Liver (tissue), 8 donors: ENCODE measurements at regions not wholly inside any gene's neighbourhood (a gene's known extent, or its start where the extent isn't known, plus 50 kb on each side); places are given as distances from the start of the nearest gene placed in this dataset.

Experiments
- DNase-seq: peaks from one replicate; pipeline ENCODE4 v3.0.0-alpha.2; 2017; ENCODE audit warnings: low spot score
- H3K27ac ChIP-seq, 2 donors: one replicate each; pipeline ENCODE4 v1.7.0; 2013; ENCODE audit warnings: inconsistent platforms in 2 of 2, low read length in 2 of 2, control low read depth in 1 of 2, low read depth in 1 of 2, mild to moderate bottlenecking in 1 of 2
- H3K27me3 ChIP-seq, 4 donors: one replicate each; pipeline versions ENCODE4 v1.6.1 to v1.7.0; 2013; ENCODE audit warnings: low read length in 3 of 4, inconsistent platforms in 1 of 4, mild to moderate bottlenecking in 1 of 4, moderate library complexity in 1 of 4; ENCODE audit not compliant: control insufficient read depth in 4 of 4, insufficient read depth in 4 of 4
- H3K36me3 ChIP-seq, 4 donors: one replicate each; pipeline versions ENCODE4 v1.6.1 to v1.7.0; 2013; ENCODE audit warnings: low read length in 3 of 4, mild to moderate bottlenecking in 3 of 4, low read depth in 1 of 4, moderate library complexity in 1 of 4; ENCODE audit not compliant: control insufficient read depth in 4 of 4, insufficient read depth in 3 of 4
- H3K4me1 ChIP-seq, 4 donors: one replicate each; pipeline versions ENCODE4 v1.6.1 to v1.7.0; 2013; ENCODE audit warnings: low read length in 3 of 4, mild to moderate bottlenecking in 3 of 4, moderate library complexity in 1 of 4; ENCODE audit not compliant: control insufficient read depth in 4 of 4, insufficient read depth in 4 of 4
- H3K4me3 ChIP-seq, 3 donors: one replicate each; pipeline versions ENCODE4 v1.6.1 to v1.7.0; 2013; ENCODE audit warnings: low read length in 3 of 3, control low read depth in 1 of 3, low read depth in 1 of 3, mild to moderate bottlenecking in 1 of 3
- H3K9ac ChIP-seq, 2 donors: one replicate each; pipeline ENCODE4 v1.7.0; 2013; ENCODE audit warnings: low read length in 2 of 2, mild to moderate bottlenecking in 2 of 2, moderate library complexity in 2 of 2, control low read depth in 1 of 2, low read depth in 1 of 2
- H3K9me3 ChIP-seq, 4 donors: one replicate each; pipeline versions ENCODE4 v1.6.1 to v1.7.0; 2013; ENCODE audit warnings: low read length in 3 of 4; ENCODE audit not compliant: control insufficient read depth in 4 of 4
- EGR1 ChIP-seq, 2 donors: IDR thresholded peaks; 2 replicates each; pipeline ENCODE4 v1.6.1; 2016 to 2018; ENCODE audit warnings: antibody characterized with exemption in 2 of 2, low read depth in 2 of 2
- FOXA1 ChIP-seq: IDR thresholded peaks from 2 replicates; pipeline ENCODE4 v1.6.1; 2016; ENCODE audit warnings: antibody characterized with exemption
- FOXA2 ChIP-seq: IDR thresholded peaks from 2 replicates; pipeline ENCODE4 v1.6.1; 2016; ENCODE audit warnings: antibody characterized with exemption
- GABPA ChIP-seq, 2 donors: IDR thresholded peaks in 1 of 2; conservative IDR thresholded peaks in 1 of 2; 2 replicates each; pipeline ENCODE4 v1.6.1; 2016; ENCODE audit warnings: antibody characterized with exemption in 2 of 2, mild to moderate bottlenecking in 1 of 2, moderate library complexity in 1 of 2
- HNF4A ChIP-seq, 2 donors: conservative IDR thresholded peaks; 2 replicates each; pipeline ENCODE4 v1.6.1; 2016; ENCODE audit warnings: antibody characterized with exemption in 2 of 2, mild to moderate bottlenecking in 2 of 2
- JUND ChIP-seq, 2 donors: IDR thresholded peaks; 2 replicates each; pipeline ENCODE4 v1.6.1; 2016; ENCODE audit warnings: antibody characterized with exemption in 2 of 2
- NR2F2 ChIP-seq: IDR thresholded peaks from 2 replicates; pipeline ENCODE4 v1.6.1; 2016; ENCODE audit warnings: antibody characterized with exemption
- RAD21 ChIP-seq, 2 donors: IDR thresholded peaks; 2 replicates each; pipeline ENCODE4 v1.6.1; 2016; ENCODE audit warnings: antibody characterized with exemption in 2 of 2, mild to moderate bottlenecking in 2 of 2
- RXRA ChIP-seq, 2 donors: IDR thresholded peaks; 2 replicates each; pipeline ENCODE4 v1.6.1; 2017 to 2018; ENCODE audit warnings: antibody characterized with exemption in 2 of 2, mild to moderate bottlenecking in 1 of 2
- SP1 ChIP-seq: IDR thresholded peaks from 2 replicates; pipeline ENCODE4 v1.6.1; 2018; ENCODE audit warnings: antibody characterized with exemption, mild to moderate bottlenecking
- TAF1 ChIP-seq: conservative IDR thresholded peaks from 2 replicates; pipeline ENCODE4 v1.6.1; 2016; ENCODE audit warnings: antibody characterized with exemption, mild to moderate bottlenecking
- YY1 ChIP-seq: IDR thresholded peaks from 2 replicates; pipeline ENCODE4 v1.6.1; 2016; ENCODE audit warnings: antibody characterized with exemption, mild to moderate bottlenecking
- WGBS: extraction: QIAGEN DNeasy Blood & Tissue Kit; methylation state at CpG from one replicate; pipeline ENCODE4 v1.1.7; 2013; 5-methylcytosine and 5-hydroxymethylcytosine counted together
- TF ChIP-seq, protein P1 (sequence below): IDR thresholded peaks from 2 replicates; pipeline ENCODE4 v1.6.1; 2016; ENCODE audit warnings: antibody characterized with exemption
- TF ChIP-seq, protein P2 (sequence below): IDR thresholded peaks from 2 replicates; pipeline ENCODE4 v1.6.1; 2016; ENCODE audit warnings: antibody characterized with exemption, mild to moderate bottlenecking
- TF ChIP-seq, protein P3 (sequence below): fragments of 150-350 bp; IDR thresholded peaks from 2 replicates; pipeline ENCODE4 v1.5.1; 2017; ENCODE audit warnings: improper control_type of control experiment, low read depth, low read length; ENCODE audit not compliant: missing input control
- TF ChIP-seq, protein P4 (sequence below): IDR thresholded peaks from 2 replicates; pipeline ENCODE4 v1.6.1; 2016; ENCODE audit warnings: antibody characterized with exemption
- TF ChIP-seq, protein P5 (sequence below): IDR thresholded peaks from 2 replicates; pipeline ENCODE4 v1.6.1; 2016; ENCODE audit warnings: antibody characterized with exemption
- donor health status: healthy.
- donor health status: healthy.
- donor health status: healthy.
- donor health status: healthy.
- donor health status: healthy.

DNA sequence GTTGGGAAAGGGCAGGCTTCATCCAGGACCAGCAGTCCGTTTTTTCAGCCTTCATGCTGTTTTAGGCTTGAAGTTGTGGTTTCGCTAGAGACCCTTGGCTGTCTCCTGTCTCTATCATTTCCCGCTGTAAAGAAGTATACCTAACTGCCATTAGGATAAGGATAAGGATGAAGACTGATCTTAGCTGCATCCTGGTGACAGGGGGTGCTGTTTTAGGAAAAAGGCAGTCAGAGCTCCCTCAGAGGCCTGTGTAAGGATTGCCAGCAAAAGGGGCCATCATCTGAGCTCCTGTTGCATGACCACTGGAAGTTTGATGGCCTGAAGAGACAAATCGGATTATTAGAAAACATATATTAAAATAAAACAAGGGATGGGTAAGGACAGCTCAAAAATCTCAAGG, 64.8 kb upstream of the FGF10 start:
- no peak overlapping the region for H3K4me3 ChIP-seq
- H3K27me3 ChIP-seq: no peaks in the 10 kb centered on the region
- H3K4me1 ChIP-seq: no peaks in the 10 kb centered on the region
- H3K36me3 ChIP-seq: no peaks in the 10 kb centered on the region
- no peak for TF ChIP-seq FOXA2
- H3K9me3 ChIP-seq: peaks cover 0 to 11% (median 0%) of the 10 kb centered on the region in 4 donors
- no peak for DNase-seq
- 60% methylated on average over 4 of the region's 4 CpGs for WGBS
- no peak overlapping the region for H3K27ac ChIP-seq
- no peak overlapping the region for H3K9ac ChIP-seq

DNA sequence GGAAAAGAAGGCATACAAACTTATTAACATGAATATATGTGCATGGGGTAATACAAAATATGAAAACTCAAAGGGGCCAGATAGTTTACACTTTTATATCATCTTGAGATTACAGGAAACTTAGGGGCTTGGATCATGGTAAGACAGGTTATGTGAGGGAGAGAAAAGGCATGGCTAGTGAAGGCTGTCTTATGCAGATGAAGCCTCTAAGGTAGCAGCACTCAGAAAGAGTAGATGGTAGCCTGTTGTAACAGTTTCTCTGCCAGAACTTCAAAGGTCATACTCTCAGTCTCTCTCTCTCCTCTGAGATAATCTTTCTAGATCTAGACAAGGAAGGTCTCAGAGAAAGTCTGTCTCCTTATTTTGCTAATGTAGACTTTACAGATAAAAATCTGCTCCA, 57.2 kb upstream of the FGF10 start:
- no peaks in the 10 kb centered on the region for H3K27me3 ChIP-seq
- TF ChIP-seq NR2F2 (no peak), RXRA (IDR thresholded peaks at IDR 0.05) (no peak)
- TF ChIP-seq, protein P1, sequence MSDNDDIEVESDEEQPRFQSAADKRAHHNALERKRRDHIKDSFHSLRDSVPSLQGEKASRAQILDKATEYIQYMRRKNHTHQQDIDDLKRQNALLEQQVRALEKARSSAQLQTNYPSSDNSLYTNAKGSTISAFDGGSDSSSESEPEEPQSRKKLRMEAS: no peak
- DNase-seq: no peak
- no peaks in the 10 kb centered on the region for H3K36me3 ChIP-seq
- no peaks in the 10 kb centered on the region for H3K9me3 ChIP-seq
- H3K27ac ChIP-seq: no peak overlapping the region
- H3K4me3 ChIP-seq: no peak overlapping the region
- no peaks in the 10 kb centered on the region for H3K4me1 ChIP-seq
- H3K9ac ChIP-seq: no peak overlapping the region

DNA sequence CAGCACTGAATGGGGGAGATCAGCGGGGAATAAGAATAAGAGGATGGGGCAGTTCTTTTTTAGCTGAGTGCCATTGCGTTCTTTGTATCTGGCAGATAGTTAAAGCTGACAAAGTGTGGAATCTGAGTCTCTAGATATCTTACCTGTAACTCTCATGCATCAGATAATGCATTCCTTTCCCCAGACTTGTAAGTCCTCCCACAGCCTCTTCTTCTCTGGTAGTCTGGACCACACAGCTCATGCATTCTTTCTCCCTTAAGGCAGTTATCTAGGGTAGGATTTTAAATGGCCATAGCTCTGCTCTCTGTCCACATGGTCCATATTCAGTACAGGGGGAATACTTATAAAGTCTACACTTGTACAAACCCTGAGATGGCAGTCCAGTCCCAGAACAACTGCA, 54.0 kb upstream of the FGF10 start:
- Histone ChIP-seq H3K9me3 (no peaks in the 10 kb centered on the region), H3K36me3 (no peaks in the 10 kb centered on the region), H3K9ac (no peak overlapping the region), H3K4me3 (no peak overlapping the region), H3K27me3 (no peaks in the 10 kb centered on the region), H3K27ac (no peak overlapping the region), H3K4me1 (no peaks in the 10 kb centered on the region)
- DNase-seq: no peak
- TF ChIP-seq RAD21 (IDR thresholded peaks at IDR 0.05): no peak
- TF ChIP-seq, protein P1: no peak
- TF ChIP-seq, protein P2, sequence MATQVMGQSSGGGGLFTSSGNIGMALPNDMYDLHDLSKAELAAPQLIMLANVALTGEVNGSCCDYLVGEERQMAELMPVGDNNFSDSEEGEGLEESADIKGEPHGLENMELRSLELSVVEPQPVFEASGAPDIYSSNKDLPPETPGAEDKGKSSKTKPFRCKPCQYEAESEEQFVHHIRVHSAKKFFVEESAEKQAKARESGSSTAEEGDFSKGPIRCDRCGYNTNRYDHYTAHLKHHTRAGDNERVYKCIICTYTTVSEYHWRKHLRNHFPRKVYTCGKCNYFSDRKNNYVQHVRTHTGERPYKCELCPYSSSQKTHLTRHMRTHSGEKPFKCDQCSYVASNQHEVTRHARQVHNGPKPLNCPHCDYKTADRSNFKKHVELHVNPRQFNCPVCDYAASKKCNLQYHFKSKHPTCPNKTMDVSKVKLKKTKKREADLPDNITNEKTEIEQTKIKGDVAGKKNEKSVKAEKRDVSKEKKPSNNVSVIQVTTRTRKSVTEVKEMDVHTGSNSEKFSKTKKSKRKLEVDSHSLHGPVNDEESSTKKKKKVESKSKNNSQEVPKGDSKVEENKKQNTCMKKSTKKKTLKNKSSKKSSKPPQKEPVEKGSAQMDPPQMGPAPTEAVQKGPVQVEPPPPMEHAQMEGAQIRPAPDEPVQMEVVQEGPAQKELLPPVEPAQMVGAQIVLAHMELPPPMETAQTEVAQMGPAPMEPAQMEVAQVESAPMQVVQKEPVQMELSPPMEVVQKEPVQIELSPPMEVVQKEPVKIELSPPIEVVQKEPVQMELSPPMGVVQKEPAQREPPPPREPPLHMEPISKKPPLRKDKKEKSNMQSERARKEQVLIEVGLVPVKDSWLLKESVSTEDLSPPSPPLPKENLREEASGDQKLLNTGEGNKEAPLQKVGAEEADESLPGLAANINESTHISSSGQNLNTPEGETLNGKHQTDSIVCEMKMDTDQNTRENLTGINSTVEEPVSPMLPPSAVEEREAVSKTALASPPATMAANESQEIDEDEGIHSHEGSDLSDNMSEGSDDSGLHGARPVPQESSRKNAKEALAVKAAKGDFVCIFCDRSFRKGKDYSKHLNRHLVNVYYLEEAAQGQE: no peak
- TF ChIP-seq, protein P3, sequence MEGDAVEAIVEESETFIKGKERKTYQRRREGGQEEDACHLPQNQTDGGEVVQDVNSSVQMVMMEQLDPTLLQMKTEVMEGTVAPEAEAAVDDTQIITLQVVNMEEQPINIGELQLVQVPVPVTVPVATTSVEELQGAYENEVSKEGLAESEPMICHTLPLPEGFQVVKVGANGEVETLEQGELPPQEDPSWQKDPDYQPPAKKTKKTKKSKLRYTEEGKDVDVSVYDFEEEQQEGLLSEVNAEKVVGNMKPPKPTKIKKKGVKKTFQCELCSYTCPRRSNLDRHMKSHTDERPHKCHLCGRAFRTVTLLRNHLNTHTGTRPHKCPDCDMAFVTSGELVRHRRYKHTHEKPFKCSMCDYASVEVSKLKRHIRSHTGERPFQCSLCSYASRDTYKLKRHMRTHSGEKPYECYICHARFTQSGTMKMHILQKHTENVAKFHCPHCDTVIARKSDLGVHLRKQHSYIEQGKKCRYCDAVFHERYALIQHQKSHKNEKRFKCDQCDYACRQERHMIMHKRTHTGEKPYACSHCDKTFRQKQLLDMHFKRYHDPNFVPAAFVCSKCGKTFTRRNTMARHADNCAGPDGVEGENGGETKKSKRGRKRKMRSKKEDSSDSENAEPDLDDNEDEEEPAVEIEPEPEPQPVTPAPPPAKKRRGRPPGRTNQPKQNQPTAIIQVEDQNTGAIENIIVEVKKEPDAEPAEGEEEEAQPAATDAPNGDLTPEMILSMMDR: no peak
- TF ChIP-seq, protein P4, sequence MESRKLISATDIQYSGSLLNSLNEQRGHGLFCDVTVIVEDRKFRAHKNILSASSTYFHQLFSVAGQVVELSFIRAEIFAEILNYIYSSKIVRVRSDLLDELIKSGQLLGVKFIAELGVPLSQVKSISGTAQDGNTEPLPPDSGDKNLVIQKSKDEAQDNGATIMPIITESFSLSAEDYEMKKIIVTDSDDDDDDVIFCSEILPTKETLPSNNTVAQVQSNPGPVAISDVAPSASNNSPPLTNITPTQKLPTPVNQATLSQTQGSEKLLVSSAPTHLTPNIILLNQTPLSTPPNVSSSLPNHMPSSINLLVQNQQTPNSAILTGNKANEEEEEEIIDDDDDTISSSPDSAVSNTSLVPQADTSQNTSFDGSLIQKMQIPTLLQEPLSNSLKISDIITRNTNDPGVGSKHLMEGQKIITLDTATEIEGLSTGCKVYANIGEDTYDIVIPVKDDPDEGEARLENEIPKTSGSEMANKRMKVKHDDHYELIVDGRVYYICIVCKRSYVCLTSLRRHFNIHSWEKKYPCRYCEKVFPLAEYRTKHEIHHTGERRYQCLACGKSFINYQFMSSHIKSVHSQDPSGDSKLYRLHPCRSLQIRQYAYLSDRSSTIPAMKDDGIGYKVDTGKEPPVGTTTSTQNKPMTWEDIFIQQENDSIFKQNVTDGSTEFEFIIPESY: no peak
- TF ChIP-seq, protein P5, sequence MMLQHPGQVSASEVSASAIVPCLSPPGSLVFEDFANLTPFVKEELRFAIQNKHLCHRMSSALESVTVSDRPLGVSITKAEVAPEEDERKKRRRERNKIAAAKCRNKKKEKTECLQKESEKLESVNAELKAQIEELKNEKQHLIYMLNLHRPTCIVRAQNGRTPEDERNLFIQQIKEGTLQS: no peak
- no peak for TF ChIP-seq FOXA1
- TF ChIP-seq SP1: no peak
- no peak for TF ChIP-seq TAF1
- no peak for TF ChIP-seq GABPA (IDR thresholded peaks at IDR 0.05 in 1 of 2, conservative IDR thresholded peaks at IDR 0.05 in 1 of 2)
- no peak for TF ChIP-seq FOXA2
- no peak for TF ChIP-seq EGR1 (IDR thresholded peaks at IDR 0.05; ENCODE audit: low read depth in 2 of 2)
- TF ChIP-seq HNF4A (conservative IDR thresholded peaks at IDR 0.05): no peak
- TF ChIP-seq RXRA (IDR thresholded peaks at IDR 0.05): no peak
- no peak for TF ChIP-seq NR2F2
- no peak for TF ChIP-seq JUND (IDR thresholded peaks at IDR 0.05)
- TF ChIP-seq YY1: no peak
- 65% methylated on average over 2 of the region's 2 CpGs for WGBS
